ENCODE measurements at regions not wholly inside any gene's neighbourhood (a gene's known extent, or its start where the extent isn't known, plus 50 kb on each side); places are given as distances from the start of the nearest gene placed in this dataset.
"Not testable (repeated sequence)": the region's sequence is repeated elsewhere in the genome, so short reads cannot be mapped to it uniquely, and the experiment has no call there.

GRCh38 chr11:34794696-34795095, 121.5 kb downstream of the APIP start:
- no peak for DNase-seq (ENCODE audit: low spot score)

- no peak for DNase-seq (ENCODE audit: low spot score)
These were observed 122.5 kb downstream of the APIP start for GRCh38 chr11:34793666-34794065.

GRCh38 chr11:34792814-34793258, 123.3 kb downstream of the APIP start:
- DNase-seq (ENCODE audit: low spot score): no peak

- no peak for DNase-seq (ENCODE audit: low spot score)
These were observed 124.2 kb downstream of the APIP start for GRCh38 chr11:34791780-34792542.

- no peak for DNase-seq (ENCODE audit: low spot score)
These were observed 125.6 kb downstream of the APIP start for GRCh38 chr11:34790620-34791019.

- no peak for DNase-seq (ENCODE audit: low spot score)
These were observed 126.9 kb downstream of the APIP start for GRCh38 chr11:34789196-34789834.

- DNase-seq (ENCODE audit: low spot score): no peak
These were observed 127.5 kb downstream of the APIP start for GRCh38 chr11:34788642-34789041.

- DNase-seq (ENCODE audit: low spot score): peak; percentile 26
These were observed 128.3 kb downstream of the APIP start for GRCh38 chr11:34787895-34788294.

- no peak for DNase-seq (ENCODE audit: low spot score)
These were observed 128.8 kb downstream of the APIP start for GRCh38 chr11:34787348-34787747.

GRCh38 chr11:34784318-34784841, 131.8 kb downstream of the APIP start:
- DNase-seq (ENCODE audit: low spot score): no peak

- no peak for DNase-seq (ENCODE audit: low spot score)
These were observed 132.3 kb downstream of the APIP start for GRCh38 chr11:34783816-34784317.

- DNase-seq (ENCODE audit: low spot score): not testable (repeated sequence)
These were observed 134.4 kb downstream of the APIP start for GRCh38 chr11:34781826-34782225.

- no peak for DNase-seq (ENCODE audit: low spot score)
These were observed 140.7 kb downstream of the APIP start for GRCh38 chr11:34775417-34775888.

- no peak for DNase-seq (ENCODE audit: low spot score)
These were observed 141.6 kb downstream of the APIP start for GRCh38 chr11:34774604-34775003.

- DNase-seq (ENCODE audit: low spot score): no peak
These were observed 142.4 kb downstream of the APIP start for GRCh38 chr11:34773826-34774225.

GRCh38 chr11:34773211-34773610, 143.0 kb downstream of the APIP start:
- DNase-seq (ENCODE audit: low spot score): no peak

GRCh38 chr11:34770111-34770510, 146.1 kb downstream of the APIP start:
- DNase-seq (ENCODE audit: low spot score): no peak

GRCh38 chr11:34769224-34769623, 147.0 kb downstream of the APIP start:
- DNase-seq (ENCODE audit: low spot score): no peak

- not testable (repeated sequence) for DNase-seq (ENCODE audit: low spot score)
These were observed 141.7 kb downstream of the EHF start for GRCh38 chr11:34762625-34763024.

GRCh38 chr11:34758262-34758661, 137.4 kb downstream of the EHF start:
- no peak for DNase-seq (ENCODE audit: low spot score)

- no peak for DNase-seq (ENCODE audit: low spot score)
These were observed 136.1 kb downstream of the EHF start for GRCh38 chr11:34757026-34757451.

GRCh38 chr11:34756591-34756990, 135.7 kb downstream of the EHF start:
- DNase-seq (ENCODE audit: low spot score): no peak

GRCh38 chr11:34755671-34756070, 134.8 kb downstream of the EHF start:
- DNase-seq (ENCODE audit: low spot score): no peak

Measured in hepatic stellate cell (primary cell).